ENCODE measurements at regions not wholly inside any gene's neighbourhood (a gene's known extent, or its start where the extent isn't known, plus 50 kb on each side); places are given as distances from the start of the nearest gene placed in this dataset.

GRCh38 chr4:188377816-188378215 is 238.6 kb downstream of the TRIML1 start:
- no peak for TF ChIP-seq POLR2A (IDR thresholded peaks at IDR 0.05; ENCODE audit: low read depth, low read length)
- no peak for TF ChIP-seq CTCF (conservative IDR thresholded peaks at IDR 0.05; ENCODE audit: low read depth, low read length)
- TF ChIP-seq MAZ (IDR thresholded peaks at IDR 0.05; ENCODE audit: borderline replicate concordance, low read depth, low read length) = no peak
- no peak for TF ChIP-seq RAD21 (IDR thresholded peaks at IDR 0.05; ENCODE audit: low read length)
- no peak for TF ChIP-seq CEBPB (IDR thresholded peaks at IDR 0.05; ENCODE audit: low read depth, low read length)
- TF ChIP-seq SMC3 (IDR thresholded peaks at IDR 0.05; ENCODE audit: low read depth, low read length) = no peak
- TF ChIP-seq CHD1 (IDR thresholded peaks at IDR 0.05; ENCODE audit: low read depth, low read length) = no peak
- TF ChIP-seq USF2 (IDR thresholded peaks at IDR 0.05; ENCODE audit: low read depth, low read length) = no peak
- TF ChIP-seq FOS (IDR thresholded peaks at IDR 0.05; ENCODE audit: low read depth, low read length) = no peak

All from IMR-90 (cell line).